Muscle layer of colon (tissue), 2 donors: ENCODE measurements at regions not wholly inside any gene's neighbourhood (a gene's known extent, or its start where the extent isn't known, plus 50 kb on each side); places are given as distances from the start of the nearest gene placed in this dataset.

Experiments used
- H3K27ac ChIP-seq: one replicate; pipeline ENCODE4 v1.7.0; 2013; ENCODE audit warnings: low read depth, mild to moderate bottlenecking, low read length, moderate library complexity
- H3K27me3 ChIP-seq, 2 donors: one replicate each; pipeline ENCODE4 v1.7.0; 2013; ENCODE audit warnings: low read length in 2 of 2, mild to moderate bottlenecking in 2 of 2; ENCODE audit not compliant: insufficient read depth in 2 of 2, control insufficient read depth in 1 of 2
- H3K36me3 ChIP-seq: one replicate; pipeline ENCODE4 v1.7.0; 2013; ENCODE audit warnings: mild to moderate bottlenecking, low read length; ENCODE audit not compliant: insufficient read depth
- H3K4me1 ChIP-seq: one replicate; pipeline ENCODE4 v1.7.0; 2013; ENCODE audit warnings: mild to moderate bottlenecking, low read length; ENCODE audit not compliant: insufficient read depth
- H3K4me3 ChIP-seq, 2 donors: one replicate each; pipeline ENCODE4 v1.7.0; 2013; ENCODE audit warnings: low read length in 2 of 2, low read depth in 1 of 2, mild to moderate bottlenecking in 1 of 2, moderate library complexity in 1 of 2
- H3K9ac ChIP-seq: one replicate; pipeline ENCODE4 v1.7.0; 2013; ENCODE audit warnings: low read length
- H3K9me3 ChIP-seq: one replicate; pipeline ENCODE4 v1.7.0; 2013; ENCODE audit warnings: mild to moderate bottlenecking, low read length
- donor health status: abdominal sarcoma.
- donor health status: Adenocarcinoma of cecum.

- Histone ChIP-seq H3K4me3 (no peak overlapping the region), H3K27ac (no peak overlapping the region), H3K36me3 (no peaks in the 10 kb centered on the region), H3K4me1 (no peaks in the 10 kb centered on the region), H3K27me3 (no peaks in the 10 kb centered on the region), H3K9me3 (no peaks in the 10 kb centered on the region), H3K9ac (no peak overlapping the region)
Observed at GRCh38 chr3:106078635-106079034, 209.8 kb upstream of the CBLB start.

GRCh38 chr3:106082616-106083015 lies 213.8 kb upstream of the CBLB start:
- Histone ChIP-seq H3K4me3 (no peak overlapping the region), H3K9ac (no peak overlapping the region), H3K27ac (no peak overlapping the region), H3K27me3 (no peaks in the 10 kb centered on the region), H3K36me3 (no peaks in the 10 kb centered on the region), H3K4me1 (peaks cover 7% of the 10 kb centered on the region), H3K9me3 (no peaks in the 10 kb centered on the region)

GRCh38 chr3:106083207-106083606 lies 214.4 kb upstream of the CBLB start:
- Histone ChIP-seq H3K27ac (no peak overlapping the region), H3K9ac (no peak overlapping the region), H3K9me3 (no peaks in the 10 kb centered on the region)

GRCh38 chr3:106083854-106084253 lies 215.0 kb upstream of the CBLB start:
- H3K27ac ChIP-seq: no peak overlapping the region
- no peaks in the 10 kb centered on the region for H3K36me3 ChIP-seq
- H3K4me1 ChIP-seq: peaks cover 7% of the 10 kb centered on the region
- H3K4me3 ChIP-seq: no peak overlapping the region
- H3K9me3 ChIP-seq: no peaks in the 10 kb centered on the region
- H3K27me3 ChIP-seq: no peaks in the 10 kb centered on the region
- H3K9ac ChIP-seq: no peak overlapping the region

More at GRCh38 chr3:106083207-106083606, 214.4 kb upstream of the CBLB start:
- H3K4me3 ChIP-seq: no peak overlapping the region
- peaks cover 7% of the 10 kb centered on the region for H3K4me1 ChIP-seq
- no peaks in the 10 kb centered on the region for H3K27me3 ChIP-seq
- no peaks in the 10 kb centered on the region for H3K36me3 ChIP-seq

- no peaks in the 10 kb centered on the region for H3K36me3 ChIP-seq
- no peak overlapping the region for H3K4me3 ChIP-seq
- H3K9ac ChIP-seq: no peak overlapping the region
- no peaks in the 10 kb centered on the region for H3K27me3 ChIP-seq
- H3K27ac ChIP-seq: no peak overlapping the region
- H3K4me1 ChIP-seq: peaks cover 7% of the 10 kb centered on the region
- no peaks in the 10 kb centered on the region for H3K9me3 ChIP-seq
Observed at GRCh38 chr3:106086038-106086437, 217.2 kb upstream of the CBLB start.

GRCh38 chr3:106086636-106087035 lies 217.8 kb upstream of the CBLB start:
- H3K4me3 ChIP-seq: no peak overlapping the region
- no peaks in the 10 kb centered on the region for H3K27me3 ChIP-seq
- no peaks in the 10 kb centered on the region for H3K36me3 ChIP-seq
- peaks cover 7% of the 10 kb centered on the region for H3K4me1 ChIP-seq
- H3K9ac ChIP-seq: no peak overlapping the region
- H3K9me3 ChIP-seq: no peaks in the 10 kb centered on the region
- H3K27ac ChIP-seq: no peak overlapping the region

- Histone ChIP-seq H3K27me3 (no peaks in the 10 kb centered on the region), H3K4me3 (no peak overlapping the region), H3K36me3 (no peaks in the 10 kb centered on the region), H3K9ac (no peak overlapping the region), H3K27ac (no peak overlapping the region), H3K9me3 (no peaks in the 10 kb centered on the region), H3K4me1 (peaks cover 7% of the 10 kb centered on the region)
Observed at GRCh38 chr3:106088304-106088703, 219.5 kb upstream of the CBLB start.

- peaks cover 7% of the 10 kb centered on the region for H3K4me1 ChIP-seq
- H3K36me3 ChIP-seq: no peaks in the 10 kb centered on the region
- H3K27me3 ChIP-seq: no peaks in the 10 kb centered on the region
- no peak overlapping the region for H3K9ac ChIP-seq
- H3K4me3 ChIP-seq: no peak overlapping the region
- H3K9me3 ChIP-seq: no peaks in the 10 kb centered on the region
- no peak overlapping the region for H3K27ac ChIP-seq
Observed at GRCh38 chr3:106088899-106089298, 220.1 kb upstream of the CBLB start.

GRCh38 chr3:106089806-106090205 lies 221.0 kb upstream of the CBLB start:
- Histone ChIP-seq H3K27ac (no peak overlapping the region), H3K27me3 (no peaks in the 10 kb centered on the region), H3K4me1 (peaks cover 7% of the 10 kb centered on the region)

GRCh38 chr3:106092792-106093191 lies 224.0 kb upstream of the CBLB start:
- Histone ChIP-seq H3K4me1 (no peaks in the 10 kb centered on the region), H3K27me3 (no peaks in the 10 kb centered on the region), H3K9me3 (no peaks in the 10 kb centered on the region), H3K9ac (no peak overlapping the region), H3K27ac (no peak overlapping the region), H3K4me3 (no peak overlapping the region), H3K36me3 (no peaks in the 10 kb centered on the region)

More at GRCh38 chr3:106089806-106090205, 221.0 kb upstream of the CBLB start:
- Histone ChIP-seq H3K9me3 (no peaks in the 10 kb centered on the region), H3K36me3 (no peaks in the 10 kb centered on the region), H3K4me3 (no peak overlapping the region), H3K9ac (no peak overlapping the region)

- H3K36me3 ChIP-seq: no peaks in the 10 kb centered on the region
- H3K4me1 ChIP-seq: no peaks in the 10 kb centered on the region
- no peaks in the 10 kb centered on the region for H3K9me3 ChIP-seq
- H3K9ac ChIP-seq: no peak overlapping the region
- no peak overlapping the region for H3K4me3 ChIP-seq
- no peak overlapping the region for H3K27ac ChIP-seq
- H3K27me3 ChIP-seq: no peaks in the 10 kb centered on the region
Observed at GRCh38 chr3:106093616-106094015, 224.8 kb upstream of the CBLB start.

- no peak overlapping the region for H3K27ac ChIP-seq
- H3K4me3 ChIP-seq: no peak overlapping the region
- no peaks in the 10 kb centered on the region for H3K27me3 ChIP-seq
- no peaks in the 10 kb centered on the region for H3K9me3 ChIP-seq
- H3K36me3 ChIP-seq: no peaks in the 10 kb centered on the region
- H3K9ac ChIP-seq: no peak overlapping the region
- no peaks in the 10 kb centered on the region for H3K4me1 ChIP-seq
Observed at GRCh38 chr3:106097817-106098435, 229.1 kb upstream of the CBLB start.
